Neural crest cell (in vitro differentiated cells): ENCODE measurements at regions not wholly inside any gene's neighbourhood (a gene's known extent, or its start where the extent isn't known, plus 50 kb on each side); places are given as distances from the start of the nearest gene placed in this dataset.

ENCODE experiments used
- DNase-seq: peaks from one replicate; pipeline ENCODE4 v3.0.0; 2021; ENCODE audit warnings: low read depth, mixed read lengths, low spot score
- H3K27ac Mint-ChIP-seq: one replicate; pipeline ENCODE4 v1.8.0; 2021; ENCODE audit warnings: mild to moderate bottlenecking, mixed read lengths; ENCODE audit not compliant: unreplicated experiment
- H3K27me3 Mint-ChIP-seq: 2 replicates; pipeline ENCODE4 v1.8.0; 2021; ENCODE audit warnings: low read depth, mild to moderate bottlenecking, mixed read lengths
- H3K36me3 Mint-ChIP-seq: 2 replicates; pipeline ENCODE4 v1.8.0; 2021; ENCODE audit warnings: low read depth, mild to moderate bottlenecking, mixed read lengths
- H3K4me1 Mint-ChIP-seq: 2 replicates; pipeline ENCODE4 v1.8.0; 2021; ENCODE audit warnings: mixed read lengths
- H3K4me3 Mint-ChIP-seq: one replicate; pipeline ENCODE4 v1.8.0; 2021; ENCODE audit warnings: mild to moderate bottlenecking, mixed read lengths
- H3K9me3 Mint-ChIP-seq: 2 replicates; pipeline ENCODE4 v1.8.0; 2021; ENCODE audit warnings: mixed read lengths
- CTCF ChIP-seq: fragments of 200-600 bp; sonication (generic); conservative IDR thresholded peaks from 2 replicates; pipeline ENCODE4 v1.5.0; 2021; ENCODE audit warnings: antibody characterized with exemption, mild to moderate bottlenecking

DNA sequence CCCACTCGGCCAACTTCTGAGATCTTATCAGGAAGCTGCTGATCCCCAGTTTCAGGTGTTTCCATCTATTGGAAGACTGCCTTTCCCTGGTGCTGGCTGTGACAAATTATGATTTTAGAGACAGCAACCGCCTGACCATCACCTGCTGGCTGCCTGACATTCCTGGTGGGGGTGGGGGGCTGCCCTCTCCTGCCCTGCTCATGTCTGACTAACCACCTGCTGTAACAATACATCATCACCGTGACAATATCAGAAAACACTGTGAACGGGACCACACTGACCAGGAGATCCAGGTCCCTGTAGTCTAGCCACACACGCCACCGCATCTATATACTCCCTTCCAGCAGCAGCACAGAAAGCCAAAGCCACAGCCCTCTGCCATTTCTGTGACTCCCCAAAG, 537.5 kb downstream of the QKI start:
- TF ChIP-seq CTCF = no peak
- Mint-ChIP-seq H3K27ac (no peak overlapping the region), H3K27me3 (no peaks in the 10 kb centered on the region), H3K4me3 (no peak overlapping the region), H3K36me3 (peaks cover 4% of the 10 kb centered on the region), H3K9me3 (peaks cover 13% of the 10 kb centered on the region), H3K4me1 (peaks cover 70% of the 10 kb centered on the region)
- DNase-seq = no peak

DNA sequence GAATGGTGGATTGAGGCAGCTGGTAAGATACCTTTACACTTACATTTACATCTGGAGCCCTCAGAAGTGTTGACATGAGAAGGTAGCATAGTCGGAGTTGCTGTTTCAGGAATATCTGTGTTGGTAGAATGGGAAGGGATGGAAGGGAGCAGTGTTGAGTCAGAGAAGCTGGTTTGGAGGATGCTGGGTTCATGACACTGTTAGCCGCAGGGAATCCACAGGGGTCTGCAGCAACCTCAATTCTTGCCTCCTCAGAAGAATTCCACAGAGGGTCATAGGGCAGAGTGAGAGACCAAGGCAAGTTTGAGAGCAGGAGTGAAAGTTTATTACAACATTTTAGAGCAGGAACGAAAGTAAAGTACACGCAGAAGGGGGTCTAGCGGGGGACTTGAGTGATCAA, 536.8 kb downstream of the QKI start:
- TF ChIP-seq CTCF = no peak
- peak overlapping the region; percentile 93 for H3K27ac Mint-ChIP-seq
- H3K36me3 Mint-ChIP-seq = peaks cover 4% of the 10 kb centered on the region
- no peak overlapping the region for H3K4me3 Mint-ChIP-seq
- H3K27me3 Mint-ChIP-seq = no peaks in the 10 kb centered on the region
- H3K9me3 Mint-ChIP-seq = peaks cover 9% of the 10 kb centered on the region
- H3K4me1 Mint-ChIP-seq = peaks cover 67% of the 10 kb centered on the region
- no peak for DNase-seq

- no peak overlapping the region for H3K4me3 Mint-ChIP-seq
- H3K27ac Mint-ChIP-seq = no peak overlapping the region
- H3K9me3 Mint-ChIP-seq = peaks cover 5% of the 10 kb centered on the region
- TF ChIP-seq CTCF = no peak
- DNase-seq = no peak
- H3K27me3 Mint-ChIP-seq = no peaks in the 10 kb centered on the region
- peaks cover 68% of the 10 kb centered on the region for H3K4me1 Mint-ChIP-seq
- H3K36me3 Mint-ChIP-seq = peaks cover 4% of the 10 kb centered on the region
Measured at GRCh38 chr6:163950159-163950558, 535.6 kb downstream of the QKI start.

- DNase-seq = no peak
- H3K27ac Mint-ChIP-seq = no peak overlapping the region
- peaks cover 5% of the 10 kb centered on the region for H3K9me3 Mint-ChIP-seq
- H3K4me3 Mint-ChIP-seq = no peak overlapping the region
- peaks cover 69% of the 10 kb centered on the region for H3K4me1 Mint-ChIP-seq
- no peaks in the 10 kb centered on the region for H3K27me3 Mint-ChIP-seq
- no peak for TF ChIP-seq CTCF
- peaks cover 4% of the 10 kb centered on the region for H3K36me3 Mint-ChIP-seq
Measured at GRCh38 chr6:163949431-163949830, 534.9 kb downstream of the QKI start.

DNA sequence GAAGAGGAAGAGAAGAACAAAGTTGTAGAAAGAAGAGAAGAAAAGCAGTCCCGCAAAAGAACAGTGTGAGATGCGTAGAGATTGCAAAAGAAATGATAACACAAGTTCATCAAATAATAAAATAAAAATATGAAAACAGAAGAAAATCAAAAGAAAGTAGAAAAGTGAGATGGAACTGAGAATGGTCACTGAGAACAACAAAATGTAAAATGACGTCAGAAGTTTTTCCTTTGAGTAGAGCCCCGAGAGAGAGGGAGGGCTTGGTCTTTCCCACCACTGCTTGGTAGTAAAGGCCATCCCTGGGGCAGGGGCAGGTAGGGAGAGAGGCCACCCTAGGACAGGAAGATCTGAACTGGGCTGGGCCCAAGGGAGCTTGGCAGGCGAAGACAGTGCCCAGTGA, 533.7 kb downstream of the QKI start:
- no peak for TF ChIP-seq CTCF
- DNase-seq = no peak
- Mint-ChIP-seq H3K27me3 (no peaks in the 10 kb centered on the region), H3K4me1 (peaks cover 69% of the 10 kb centered on the region), H3K4me3 (no peak overlapping the region), H3K36me3 (peaks cover 4% of the 10 kb centered on the region), H3K27ac (no peak overlapping the region), H3K9me3 (peaks cover 5% of the 10 kb centered on the region)

- DNase-seq = no peak
- Mint-ChIP-seq H3K27me3 (no peaks in the 10 kb centered on the region), H3K4me1 (peaks cover 69% of the 10 kb centered on the region), H3K36me3 (peaks cover 4% of the 10 kb centered on the region), H3K4me3 (no peak overlapping the region), H3K27ac (no peak overlapping the region), H3K9me3 (peaks cover 5% of the 10 kb centered on the region)
- TF ChIP-seq CTCF = no peak
Measured at GRCh38 chr6:163947276-163947675, 532.8 kb downstream of the QKI start.
